Suprapubic skin (tissue), 4 donors: ENCODE measurements at regions not wholly inside any gene's neighbourhood (a gene's known extent, or its start where the extent isn't known, plus 50 kb on each side); places are given as distances from the start of the nearest gene placed in this dataset.

ENCODE experiments used
- CTCF ChIP-seq, 2 donors: fragments of 200-600 bp in 1 of 2; fragments of 450-650 bp in 1 of 2; sonication (generic) in 1 of 2; IDR thresholded peaks; one replicate each; pipeline ENCODE4 v1.5.1; 2016 to 2019; ENCODE audit warnings: antibody characterized with exemption in 2 of 2, mild to moderate bottlenecking in 1 of 2, moderate library complexity in 1 of 2
- EP300 ChIP-seq: sonication (generic); formaldehyde crosslinking; IDR thresholded peaks from one replicate; pipeline ENCODE4 v1.6.1; 2017; ENCODE audit warnings: antibody characterized with exemption
- POLR2A ChIP-seq, 2 donors: fragments of 450-650 bp; IDR thresholded peaks; one replicate each; pipeline ENCODE4 v1.6.1; 2017; ENCODE audit warnings: antibody characterized with exemption in 2 of 2, mild to moderate bottlenecking in 2 of 2, moderate library complexity in 2 of 2
- POLR2AphosphoS5 ChIP-seq, 3 donors: sonication (generic); formaldehyde crosslinking; IDR thresholded peaks; one replicate each; pipeline ENCODE4 v1.6.1; 2017; ENCODE audit warnings: antibody characterized with exemption in 3 of 3

DNA sequence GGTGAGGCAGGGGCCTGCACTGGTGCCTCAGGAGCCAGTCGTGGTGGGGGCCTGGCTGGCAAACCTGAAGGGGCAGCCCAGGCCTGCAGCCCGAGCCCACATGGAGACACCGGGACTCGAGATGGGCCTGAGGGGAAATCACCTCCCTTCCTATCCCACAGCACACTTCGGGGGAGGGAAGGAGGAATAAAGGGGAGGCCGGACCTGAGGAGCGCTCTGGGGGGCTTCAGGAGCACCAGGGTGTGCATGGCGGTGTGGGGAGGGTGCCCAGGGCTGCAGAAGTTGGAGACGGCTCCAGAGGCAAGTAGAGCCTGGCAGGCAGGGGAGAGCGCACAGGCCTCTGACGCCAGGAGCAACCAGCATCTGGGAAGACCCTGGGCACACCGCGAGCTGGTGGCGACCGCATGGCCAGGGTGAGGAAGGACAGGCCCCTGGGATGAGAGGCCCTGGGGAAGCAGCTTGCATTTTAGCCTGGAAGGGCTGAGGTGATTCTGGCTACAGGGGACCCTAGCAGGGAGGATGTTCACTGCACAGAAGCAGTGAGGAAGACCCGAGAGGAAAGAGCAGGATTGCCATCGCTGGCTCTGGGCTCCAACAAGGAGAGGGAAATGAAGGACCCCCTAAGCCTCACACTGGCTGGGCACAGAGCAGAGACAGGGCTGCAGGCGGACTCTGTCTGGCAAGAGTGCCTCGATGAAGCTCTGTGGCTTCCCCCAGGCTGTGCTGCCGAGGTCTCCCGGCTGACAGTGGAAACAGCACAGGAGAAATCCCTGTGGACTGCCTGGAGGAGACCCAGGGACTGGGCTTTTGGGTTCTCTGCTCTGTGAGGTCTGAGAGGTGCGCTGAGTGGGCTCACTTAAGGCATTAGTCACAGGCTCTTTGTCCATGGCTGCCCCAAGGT lies 457.7 kb downstream of the BRD1 start:
- TF ChIP-seq POLR2A (IDR thresholded peaks at IDR 0.05) (no peak), CTCF (IDR thresholded peaks at IDR 0.05) (no peak), EP300 (no peak), POLR2AphosphoS5 (IDR thresholded peaks at IDR 0.05) (no peak)
